Stimulated activated CD4-positive, alpha-beta T cell treated with anti-CD3 and anti-CD28 coated beads, Interleukin-12 subunit alpha, Interleukin-12 subunit beta, amount 100 ng/mL, for 48 hours (primary cell): ENCODE measurements at regions not wholly inside any gene's neighbourhood (a gene's known extent, or its start where the extent isn't known, plus 50 kb on each side); places are given as distances from the start of the nearest gene placed in this dataset.

Experiments
- DNase-seq, 3 donors: peaks; one replicate each; pipeline ENCODE4 v3.0.0-alpha.2; 2020; ENCODE audit warnings: low read depth in 2 of 3, low spot score in 1 of 3

DNA sequence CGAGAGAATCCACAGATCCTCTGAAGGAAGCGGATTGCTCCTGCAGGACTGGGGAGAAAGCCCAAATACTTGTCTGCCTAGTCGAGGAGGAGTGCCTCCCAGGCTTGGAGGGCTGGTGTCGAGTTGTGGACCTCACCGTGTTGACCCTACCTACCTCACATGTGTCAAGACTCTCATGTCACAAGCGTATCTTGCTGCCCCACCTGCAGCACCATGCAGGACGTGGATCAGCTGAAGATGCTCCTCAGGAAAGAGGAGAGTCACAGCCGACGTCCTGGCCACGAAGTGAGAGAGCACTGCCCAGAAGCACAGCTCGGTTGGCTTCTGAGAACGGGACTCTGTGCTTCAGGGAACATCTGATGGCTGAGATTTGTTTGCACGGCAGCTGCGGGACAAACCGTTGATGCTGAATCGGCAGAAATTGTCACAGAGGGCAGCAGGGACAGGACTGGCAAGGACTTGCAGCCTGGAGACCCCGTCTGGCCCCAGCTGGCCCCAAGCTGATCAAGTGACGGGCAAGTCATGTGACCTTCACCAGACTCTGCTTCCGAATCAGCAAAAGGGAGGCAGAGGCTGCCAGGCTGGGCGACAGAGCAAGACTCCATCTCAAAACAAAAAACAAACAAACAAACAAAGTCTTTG, 119.1 kb upstream of the ITGA1 start:
- DNase-seq, result no peak

DNA sequence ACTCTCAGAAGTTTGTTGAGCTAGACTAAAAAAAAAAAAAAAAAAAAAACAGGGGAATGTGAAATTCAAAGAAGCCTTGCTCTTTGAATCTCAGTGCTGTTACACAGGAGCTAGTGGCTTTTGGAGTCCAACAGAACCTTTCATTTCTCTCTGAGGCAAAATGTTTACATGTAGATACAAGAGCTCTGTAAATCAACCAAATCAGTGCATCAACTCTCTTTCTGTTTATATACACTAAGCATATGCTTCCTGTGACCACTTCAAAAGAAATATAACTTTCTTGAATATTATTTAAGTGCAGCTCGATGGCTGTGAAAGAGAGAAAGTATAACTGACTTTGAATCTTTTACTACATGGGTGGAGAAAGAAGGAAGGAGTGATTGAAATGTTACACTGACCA, 115.3 kb upstream of the ITGA1 start:
- DNase-seq, result no peak

DNA sequence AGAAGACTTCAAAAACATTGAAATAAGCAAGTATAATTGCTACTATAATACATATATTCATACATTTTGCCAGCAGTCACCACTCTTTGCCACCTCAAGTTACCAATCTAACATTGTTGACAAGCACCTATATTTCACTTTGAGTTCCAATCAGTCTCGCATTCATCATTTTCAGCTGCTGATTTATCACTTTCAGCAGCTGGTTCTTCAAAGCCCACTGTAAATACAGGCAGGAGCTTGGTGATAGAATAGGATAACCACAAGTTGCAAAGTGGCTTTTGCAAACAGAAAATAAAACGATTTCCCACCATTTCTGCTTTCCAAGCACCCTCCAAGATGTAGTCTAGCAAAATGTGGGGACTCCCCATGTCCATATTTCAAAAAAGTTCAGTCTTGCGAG, 114.2 kb upstream of the ITGA1 start:
- no peak for DNase-seq

DNA sequence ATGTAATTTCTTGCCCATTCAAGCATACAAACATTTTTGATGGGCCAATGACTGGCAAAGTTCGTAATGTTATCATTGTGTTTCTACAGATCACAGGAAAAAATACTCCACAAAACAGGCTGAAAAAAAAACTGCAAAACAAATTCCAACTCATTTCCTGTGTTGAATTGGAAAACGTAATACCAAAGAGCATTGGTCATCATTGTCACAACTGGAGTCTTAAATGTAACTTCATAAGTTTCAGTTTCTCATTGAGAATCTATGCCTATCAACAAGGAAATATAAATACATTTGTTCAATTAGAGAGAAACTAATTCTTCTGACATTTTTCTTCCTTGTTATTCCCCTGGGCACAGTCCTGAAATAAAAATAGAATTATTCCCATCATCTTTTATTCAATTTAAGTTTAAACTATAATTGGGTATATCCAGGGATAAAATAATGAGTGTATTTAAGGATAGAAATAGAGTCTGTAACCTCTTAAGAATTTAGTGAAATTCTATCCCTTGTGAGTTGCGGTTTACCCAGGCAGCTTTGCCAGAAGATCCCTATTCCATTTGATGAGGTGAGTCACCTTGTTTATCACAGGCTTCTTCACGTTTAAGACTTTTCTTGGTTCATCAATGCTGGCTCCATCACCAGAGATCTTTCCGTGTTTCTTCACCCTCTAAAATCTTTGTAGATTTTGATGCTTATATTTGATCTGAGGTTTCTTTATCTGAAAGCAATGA, 112.7 kb upstream of the ITGA1 start:
- no peak for DNase-seq

DNA sequence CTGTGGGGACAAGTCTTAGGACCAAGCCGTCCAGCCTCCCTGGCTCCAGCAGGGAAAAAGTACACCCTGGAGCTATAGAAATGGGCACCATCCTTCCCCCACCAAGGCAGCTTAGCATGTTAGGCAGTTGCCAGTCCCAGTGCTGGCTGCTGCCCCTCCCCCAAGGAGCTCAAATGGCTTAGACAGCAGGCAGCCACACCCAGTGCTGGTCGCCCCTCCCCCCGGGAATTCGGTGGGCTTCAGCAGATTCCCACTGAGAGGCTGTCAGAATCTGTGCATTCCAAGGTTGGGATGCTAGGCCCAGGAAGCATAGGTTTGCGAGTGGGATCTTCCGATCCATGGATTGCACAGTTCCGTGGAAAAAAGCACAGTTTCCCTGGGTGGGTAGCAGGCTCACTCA, 105.2 kb upstream of the ITGA1 start:
- DNase-seq, result no peak

DNA sequence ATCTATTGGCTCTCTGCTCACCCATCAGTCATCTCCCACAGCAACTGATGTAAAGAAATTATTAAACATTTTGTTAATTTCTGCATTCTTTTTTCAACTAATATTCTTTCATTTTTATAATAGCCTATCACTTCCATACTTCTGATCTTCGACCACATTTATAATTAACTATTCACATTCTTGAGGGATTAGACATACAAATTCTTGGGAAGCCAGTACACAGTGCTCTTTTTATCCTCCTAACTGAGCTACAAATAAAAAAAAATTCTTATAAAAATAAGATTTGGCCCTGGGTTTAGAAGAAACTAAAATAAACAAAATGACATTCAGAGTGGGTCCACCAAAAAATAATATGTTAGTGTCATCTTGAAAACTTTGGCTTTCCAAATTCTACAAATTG, 103.7 kb upstream of the ITGA1 start:
- DNase-seq, result no peak

DNA sequence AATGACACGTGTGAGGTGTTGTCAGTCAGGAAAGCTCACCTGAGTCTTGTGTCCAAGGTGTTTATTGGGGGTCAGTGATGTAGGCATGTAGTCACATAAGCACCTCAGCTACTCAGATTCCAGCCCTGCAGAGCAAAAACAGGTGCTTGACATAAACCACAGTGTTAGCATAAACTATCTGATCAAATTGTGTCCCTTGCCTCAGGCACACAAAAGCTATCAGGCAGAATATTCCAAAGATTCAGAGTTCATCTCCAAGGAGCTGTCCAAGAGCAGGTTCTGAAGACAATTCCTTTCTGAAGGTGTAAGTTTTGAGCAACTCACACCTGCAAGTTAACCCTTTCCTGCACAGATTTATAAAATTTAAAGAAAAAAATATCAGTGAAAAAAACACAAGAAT, 102.2 kb upstream of the ITGA1 start:
- DNase-seq, result no peak

DNA sequence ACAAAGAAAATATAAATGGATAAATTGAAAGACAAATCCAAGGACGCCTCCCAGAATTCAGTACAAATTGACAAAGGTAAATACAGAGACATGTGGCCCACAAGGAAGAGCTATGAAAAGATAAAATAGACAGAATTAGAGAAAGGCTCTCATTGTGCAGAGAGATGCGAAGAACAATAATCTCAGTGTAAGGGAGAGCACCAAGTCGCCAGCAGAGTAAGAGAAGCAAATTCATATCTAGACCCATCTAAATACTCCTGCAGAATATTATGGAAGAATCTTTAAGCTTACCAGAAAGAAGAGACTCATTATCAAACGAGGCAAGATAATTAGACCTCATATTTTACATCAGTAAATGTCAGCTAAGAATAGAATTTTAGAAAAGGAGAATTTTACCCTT, 101.7 kb upstream of the ITGA1 start:
- no peak for DNase-seq

DNA sequence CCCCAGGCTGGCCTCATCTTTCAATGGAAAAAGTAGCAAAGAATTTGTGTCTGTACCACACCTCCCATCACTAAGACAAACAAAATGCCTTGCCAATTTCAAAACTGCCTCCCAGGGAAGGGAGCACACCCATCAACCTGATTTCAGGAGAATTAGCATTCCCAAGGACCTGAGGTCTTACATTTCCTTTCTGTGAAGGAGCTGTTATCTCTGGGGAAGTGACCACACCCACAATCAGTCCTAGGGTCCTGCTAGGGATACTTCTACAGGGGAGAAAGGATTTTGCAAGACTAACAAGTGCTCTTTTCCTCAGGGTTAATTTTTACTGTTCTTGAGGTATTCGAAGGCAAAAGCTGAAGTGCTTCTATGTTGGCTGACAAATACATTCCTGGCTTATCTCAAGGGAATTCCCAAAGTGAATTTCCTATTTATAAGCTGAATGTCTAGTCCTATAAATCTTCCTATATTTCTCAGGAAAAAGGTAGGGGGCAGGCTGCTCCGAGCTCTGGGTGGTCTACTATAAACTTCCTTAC, 97.4 kb upstream of the ITGA1 start:
- no peak for DNase-seq

DNA sequence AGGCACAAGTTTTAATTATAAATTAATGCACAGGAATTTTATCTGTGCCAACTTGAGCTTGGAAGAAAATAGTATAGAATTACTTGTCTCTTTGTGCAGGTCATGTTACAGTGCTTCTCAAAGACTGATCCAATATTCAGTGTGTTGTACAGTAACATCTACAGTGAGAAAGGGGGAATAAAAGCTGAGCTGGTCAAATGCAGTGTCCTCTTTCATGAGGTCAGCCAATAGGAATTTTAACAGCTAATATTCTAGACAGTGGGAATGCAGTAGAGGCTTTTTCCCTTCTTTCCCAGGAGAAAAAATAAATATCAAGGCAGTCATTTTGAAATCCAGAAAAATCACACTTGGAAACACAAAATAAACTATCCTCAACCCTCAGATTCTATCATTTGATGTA, 95.7 kb upstream of the ITGA1 start:
- no peak for DNase-seq

DNA sequence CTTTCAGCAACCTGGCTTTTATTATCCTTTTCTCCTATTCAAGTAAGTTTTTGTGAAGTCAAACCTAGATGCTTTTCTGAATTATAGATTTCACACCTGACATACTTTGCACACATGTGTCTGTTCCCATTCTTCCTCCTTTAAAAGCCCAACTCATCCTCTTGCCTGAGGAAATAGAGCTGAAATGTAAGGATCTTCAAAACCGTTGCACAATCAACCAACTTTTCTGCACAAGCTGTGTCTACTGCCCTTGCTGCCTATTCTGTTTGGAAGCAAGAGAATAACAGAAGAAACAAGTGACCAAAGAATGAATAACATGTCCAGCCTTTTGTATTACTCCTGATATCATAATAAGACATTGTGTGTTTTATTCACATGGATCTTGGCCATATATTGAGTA, 95.1 kb upstream of the ITGA1 start:
- no peak for DNase-seq

DNA sequence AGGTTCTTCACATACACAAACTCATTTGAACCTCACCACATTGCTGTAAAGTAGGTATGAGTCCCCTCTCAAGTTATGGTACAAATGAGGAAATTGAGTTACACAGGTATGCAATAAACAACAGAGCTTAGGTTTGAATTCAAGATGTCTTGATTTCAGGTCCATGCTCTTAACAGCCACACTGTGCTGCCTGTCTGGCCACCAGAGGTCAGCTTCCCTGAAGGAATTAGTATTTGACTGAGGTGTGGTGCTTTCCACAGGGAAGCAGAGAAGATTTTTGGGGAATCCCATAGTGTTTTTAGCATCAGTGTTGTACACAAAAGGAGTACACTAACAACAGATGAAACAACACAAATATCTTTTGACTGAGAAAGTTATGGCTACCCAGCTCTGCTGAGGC, 94.4 kb upstream of the ITGA1 start:
- DNase-seq, result peak in 1 of 3 donors; percentile 9

DNA sequence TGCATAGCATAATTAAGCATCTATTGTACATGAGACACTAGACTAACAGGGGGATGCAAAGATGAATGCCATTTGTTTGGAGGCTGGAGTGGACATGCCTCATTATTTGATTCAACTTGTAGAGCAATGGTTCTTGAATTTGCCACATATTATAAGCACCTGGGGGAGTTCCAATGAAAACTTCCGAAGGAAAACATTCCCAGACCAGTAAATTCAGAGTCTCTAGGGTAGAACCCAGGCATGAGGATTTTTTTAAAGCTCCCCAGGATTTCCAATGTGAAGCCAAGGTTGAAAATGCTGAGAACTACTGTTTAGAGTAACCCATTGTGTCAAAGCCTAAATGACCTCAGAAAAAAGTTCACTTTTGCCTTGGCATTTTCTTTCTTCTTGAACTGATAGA, 93.9 kb upstream of the ITGA1 start:
- no peak for DNase-seq

DNA sequence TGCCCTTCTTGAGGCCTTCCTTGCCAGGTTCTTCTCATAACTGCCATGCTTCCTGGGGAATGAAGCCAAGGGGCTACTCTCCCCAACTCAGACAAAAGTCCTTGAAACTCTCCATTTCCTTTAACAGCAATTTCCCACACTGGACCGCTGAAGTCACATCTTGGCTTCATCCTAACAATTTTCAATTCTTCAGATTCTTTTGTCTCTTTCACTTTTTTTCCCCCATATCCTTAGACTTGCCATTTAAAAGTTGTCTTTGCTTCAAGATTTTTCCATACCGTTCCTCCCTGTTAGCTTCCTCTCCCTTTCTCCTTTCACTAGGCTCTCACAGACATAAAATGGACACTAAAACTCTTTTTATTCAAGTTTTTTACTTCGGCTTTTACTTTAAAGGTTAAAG, 93.1 kb upstream of the ITGA1 start:
- no peak for DNase-seq

DNA sequence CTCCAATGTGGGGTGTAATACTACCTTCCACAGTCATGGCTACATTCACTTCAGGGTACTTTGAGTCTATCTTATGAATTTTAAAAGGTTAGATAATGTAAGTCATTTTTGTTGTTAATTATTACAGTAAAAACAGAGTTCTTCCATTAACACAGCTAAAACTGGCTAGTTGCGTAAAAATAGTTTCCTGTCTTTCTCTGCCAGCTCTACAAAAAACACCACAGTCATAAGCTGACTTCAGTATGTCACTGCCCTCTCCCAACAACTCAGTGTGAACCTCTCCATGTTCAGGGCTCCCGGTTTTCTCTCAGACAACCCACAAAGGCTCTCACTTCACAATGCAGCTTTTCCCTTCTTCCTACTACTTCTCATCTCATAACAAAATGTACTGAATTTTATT, 84.8 kb upstream of the ITGA1 start:
- no peak for DNase-seq

DNA sequence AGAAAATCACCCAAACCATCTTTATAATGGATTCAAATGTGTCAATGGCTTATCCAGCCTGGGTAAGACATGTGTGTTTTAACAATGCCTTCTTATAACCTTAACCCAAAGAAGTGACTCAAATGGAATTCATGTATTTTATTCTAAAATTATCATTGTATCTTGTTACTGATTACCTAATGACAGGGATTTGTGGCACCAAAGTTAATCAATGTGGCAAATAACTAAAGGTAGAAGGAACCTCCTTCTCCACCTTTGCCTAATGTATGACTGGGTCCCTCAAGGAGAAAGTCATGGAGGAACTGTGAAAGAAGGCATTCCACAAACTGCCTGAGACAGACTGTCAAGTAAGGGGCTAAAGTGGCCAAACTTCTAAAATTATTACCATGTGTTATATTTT, 84.4 kb upstream of the ITGA1 start:
- DNase-seq, result no peak

DNA sequence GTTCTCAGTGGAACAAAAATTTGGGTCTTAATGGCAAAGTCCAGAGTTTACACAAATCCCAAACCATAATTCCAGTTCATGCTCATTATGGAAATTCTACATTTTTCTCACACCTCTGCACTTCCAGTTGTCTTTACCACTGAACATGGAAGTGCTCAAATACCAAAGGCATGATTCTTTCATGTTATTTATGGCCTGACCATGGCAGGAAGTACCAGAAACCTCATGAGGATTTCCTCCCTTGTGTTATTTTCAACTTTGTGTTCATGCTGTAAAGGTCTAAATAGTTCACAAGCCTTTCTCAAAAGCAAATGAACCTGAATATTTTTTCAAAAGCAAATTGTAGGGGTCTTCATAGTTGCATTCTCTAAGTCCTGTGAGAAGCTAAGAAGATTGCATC, 82.0 kb upstream of the ITGA1 start:
- DNase-seq, result no peak

DNA sequence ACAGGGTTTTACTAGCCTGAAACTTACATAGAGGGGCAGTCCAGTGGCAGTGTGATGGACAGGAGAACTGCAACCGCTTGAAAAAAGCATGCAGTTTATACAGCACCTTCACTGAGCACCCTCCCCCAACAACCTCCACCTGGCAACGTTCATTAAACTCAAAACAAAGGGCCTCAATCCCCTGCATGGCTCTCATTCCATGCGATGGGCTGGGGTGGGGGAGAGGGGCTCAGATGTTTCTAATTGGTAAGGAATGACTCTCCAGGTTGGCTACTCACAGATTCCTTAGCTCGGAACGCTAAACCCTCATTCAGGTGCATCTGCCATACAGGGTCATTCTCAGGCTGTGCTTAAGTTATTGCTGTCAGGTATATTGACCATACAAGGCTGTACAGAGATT, 80.9 kb upstream of the ITGA1 start:
- DNase-seq, result no peak

DNA sequence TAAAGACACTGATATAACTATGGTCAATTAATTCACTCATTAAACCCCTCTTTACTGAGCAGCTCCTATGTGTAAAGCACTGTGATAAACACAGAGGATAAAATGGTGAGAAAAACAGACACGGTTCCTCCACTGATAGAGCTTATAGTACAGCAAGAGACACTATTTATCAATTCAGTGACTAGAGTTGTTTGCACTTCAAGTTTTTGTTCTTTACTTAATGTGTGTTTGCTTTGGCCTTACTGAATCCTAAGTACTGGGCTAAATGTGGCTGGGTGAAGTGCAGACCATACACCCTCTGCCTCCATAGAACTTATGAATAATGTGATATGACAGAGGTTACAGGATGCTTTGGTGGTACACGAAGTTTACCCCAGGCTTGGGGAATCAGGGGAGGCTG, 80.1 kb upstream of the ITGA1 start:
- no peak for DNase-seq

DNA sequence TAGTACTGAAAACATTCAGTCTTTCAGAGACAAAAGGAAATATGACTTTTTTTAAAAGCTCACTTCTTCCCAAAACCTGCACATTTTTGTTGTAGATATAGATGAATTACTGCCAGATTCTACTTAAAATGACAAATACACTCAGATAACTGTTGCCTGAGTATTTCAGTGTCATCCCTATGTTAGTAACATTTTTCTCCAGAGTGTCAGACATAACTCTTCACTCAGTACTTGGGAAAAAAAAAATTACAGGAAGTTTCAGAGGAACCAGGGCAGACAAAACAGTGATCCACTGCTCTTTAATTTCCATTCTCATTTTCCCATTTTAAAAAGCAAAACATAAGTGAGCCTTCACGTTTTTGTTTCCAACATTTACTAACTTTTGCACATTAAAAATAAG, 79.3 kb upstream of the ITGA1 start:
- no peak for DNase-seq

DNA sequence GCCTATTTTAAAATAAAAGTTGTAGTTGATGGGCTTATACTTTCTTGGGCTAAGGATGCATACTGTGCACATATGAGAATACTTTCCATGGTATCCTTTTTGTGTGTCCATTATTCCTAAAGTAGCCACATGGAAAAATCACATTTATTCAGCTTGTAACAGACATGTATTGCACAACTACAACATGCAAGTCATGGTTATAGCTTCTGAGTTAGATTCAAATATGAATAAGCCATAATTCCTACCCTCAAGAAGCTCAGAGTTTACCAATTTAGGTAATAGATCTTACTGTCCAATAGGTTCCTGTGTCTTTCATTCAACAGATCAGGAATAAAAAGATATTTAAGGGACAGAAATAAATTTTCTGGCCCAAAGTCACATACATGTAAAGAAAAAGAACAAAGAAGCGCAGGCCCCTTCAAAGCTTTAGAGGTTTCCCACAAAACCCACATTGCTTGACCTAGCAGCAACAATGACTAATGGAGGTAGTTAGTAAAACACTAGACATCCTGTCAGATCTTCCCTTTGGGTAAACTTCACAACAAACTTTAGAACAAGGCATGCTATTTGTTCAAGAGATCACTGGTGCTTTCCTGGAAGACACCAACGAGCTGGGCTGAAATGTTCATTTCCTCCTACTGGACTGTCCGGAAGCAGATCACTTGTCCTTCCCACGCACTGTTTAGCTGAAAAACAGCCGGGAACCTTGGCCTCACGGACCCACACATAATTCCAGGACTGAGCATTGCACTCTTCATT, 78.4 kb upstream of the ITGA1 start:
- no peak for DNase-seq

DNA sequence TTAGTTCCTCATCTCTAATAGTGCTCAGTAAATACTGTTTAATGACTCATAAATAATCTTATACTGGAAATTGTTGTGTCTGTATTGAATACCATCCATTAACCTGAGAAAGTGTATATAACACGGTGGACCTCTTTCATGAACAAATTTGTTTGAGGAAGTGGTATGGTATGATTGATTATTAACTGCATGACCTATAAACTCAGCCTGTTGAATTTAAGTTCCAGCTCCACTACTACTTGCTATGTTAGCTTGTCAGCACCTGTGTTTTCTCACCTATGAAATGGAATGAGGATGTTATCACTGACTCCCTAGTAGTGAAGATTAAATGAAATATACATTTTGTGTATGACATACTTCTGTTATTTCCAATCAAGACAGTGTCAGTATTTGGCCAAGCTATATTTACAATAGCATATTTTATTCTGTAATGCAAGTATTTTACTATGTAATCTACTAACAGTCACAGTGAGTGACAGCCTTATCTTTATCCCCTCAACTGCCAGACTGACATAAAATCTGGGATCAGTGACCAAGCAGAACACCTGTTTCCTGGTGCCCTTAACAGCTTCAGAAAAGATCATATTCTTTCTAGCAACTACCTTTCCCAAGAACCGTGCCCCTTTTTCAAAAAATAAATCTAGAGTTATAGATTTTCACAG, 77.3 kb upstream of the ITGA1 start:
- DNase-seq, result no peak
